SU-DHL-6 (cell line): ENCODE measurements at regions not wholly inside any gene's neighbourhood (a gene's known extent, or its start where the extent isn't known, plus 50 kb on each side); places are given as distances from the start of the nearest gene placed in this dataset.

ENCODE experiments used
- CTCF ChIP-seq: fragments of 200-600 bp; sonication (generic); IDR thresholded peaks from one replicate; pipeline ENCODE4 v1.5.1; 2017; ENCODE audit warnings: antibody characterized with exemption, mild to moderate bottlenecking, low read length, moderate library complexity; ENCODE audit not compliant: insufficient read depth, poor library complexity, severe bottlenecking
- EZH2phosphoT487 ChIP-seq: fragments of 200-600 bp; sonication (generic), shearing (Covaris generic); conservative IDR thresholded peaks from 2 replicates; pipeline ENCODE4 v1.6.1; 2018; ENCODE audit warnings: mild to moderate bottlenecking, antibody characterized with exemption, low read length, moderate library complexity, mixed read lengths

GRCh38 chr10:44065788-44066526 is 318.9 kb downstream of the CXCL12 start:
- TF ChIP-seq CTCF (no peak), EZH2phosphoT487 (no peak)
